HG03342 (cell line): ENCODE measurements at regions not wholly inside any gene's neighbourhood (a gene's known extent, or its start where the extent isn't known, plus 50 kb on each side); places are given as distances from the start of the nearest gene placed in this dataset.
"Not testable (repeated sequence)": the region's sequence is repeated elsewhere in the genome, so short reads cannot be mapped to it uniquely, and the experiment has no call there.

ENCODE experiments used
- ATAC-seq: cut with Tn5 transposase; IDR thresholded peaks from one replicate; pipeline ENCODE4 v1.9.1; 2021; ENCODE audit warnings: mild to moderate bottlenecking, moderate library complexity; ENCODE audit not compliant: unreplicated experiment

DNA sequence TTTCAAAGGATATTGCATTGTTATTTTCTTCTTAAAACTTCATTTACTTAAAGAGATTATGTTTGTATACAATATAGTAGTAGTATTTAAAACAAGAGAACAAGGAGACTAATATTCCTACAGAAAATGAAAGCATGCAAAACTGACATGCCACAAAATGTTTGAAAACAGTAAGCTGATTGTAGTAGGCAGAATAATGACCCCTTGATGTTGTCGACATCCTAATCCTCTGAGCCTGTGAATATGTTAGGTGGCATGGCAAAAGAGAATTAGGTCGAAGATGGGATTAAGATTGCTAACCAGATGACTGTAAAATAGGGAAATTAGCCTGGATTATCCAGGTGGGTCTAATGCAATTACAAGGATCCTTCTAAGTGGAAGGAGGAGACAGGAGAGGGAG is 522.2 kb upstream of the NR3C2 start:
- no peak for ATAC-seq

GRCh38 chr4:148962539-148963290 is 520.5 kb upstream of the NR3C2 start:
- no peak for ATAC-seq

- ATAC-seq: no peak
Observed at GRCh38 chr4:148961526-148961925, 519.3 kb upstream of the NR3C2 start.

- no peak for ATAC-seq
Observed at GRCh38 chr4:148958317-148958716, 516.1 kb upstream of the NR3C2 start.

DNA sequence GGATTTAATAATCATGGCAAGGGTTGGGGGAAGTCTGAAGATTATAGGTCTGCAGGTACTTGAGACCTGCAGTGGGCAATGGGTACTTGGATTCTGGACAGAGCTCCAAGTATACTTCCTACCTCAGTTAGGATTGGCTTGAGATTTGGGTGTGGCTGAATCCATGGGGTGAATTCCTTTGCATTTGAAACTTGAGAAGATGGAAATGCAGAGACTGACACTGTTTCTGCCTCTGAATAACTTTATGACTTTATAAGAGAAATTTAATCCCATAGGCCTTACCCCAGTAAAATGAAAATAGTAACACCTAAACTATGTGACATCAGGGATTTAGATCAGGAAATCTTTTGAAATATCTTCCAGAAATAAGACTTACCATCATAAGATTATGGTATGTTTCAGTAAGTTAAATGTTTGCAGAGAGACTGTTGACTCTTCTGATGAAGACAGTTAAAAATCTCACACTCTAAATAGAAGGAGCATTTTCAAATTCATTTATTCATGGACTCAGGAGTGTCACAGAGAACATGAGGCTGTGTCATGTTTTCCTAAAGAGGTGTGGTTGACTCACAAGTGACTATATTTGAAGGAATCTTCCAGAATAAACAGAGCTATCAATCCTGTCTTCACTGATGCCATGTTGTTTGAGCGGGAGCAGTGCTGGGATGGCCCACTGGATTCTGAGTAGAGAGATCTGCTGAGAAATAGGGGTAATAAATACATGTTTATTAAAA is 513.5 kb upstream of the NR3C2 start:
- ATAC-seq: no peak

DNA sequence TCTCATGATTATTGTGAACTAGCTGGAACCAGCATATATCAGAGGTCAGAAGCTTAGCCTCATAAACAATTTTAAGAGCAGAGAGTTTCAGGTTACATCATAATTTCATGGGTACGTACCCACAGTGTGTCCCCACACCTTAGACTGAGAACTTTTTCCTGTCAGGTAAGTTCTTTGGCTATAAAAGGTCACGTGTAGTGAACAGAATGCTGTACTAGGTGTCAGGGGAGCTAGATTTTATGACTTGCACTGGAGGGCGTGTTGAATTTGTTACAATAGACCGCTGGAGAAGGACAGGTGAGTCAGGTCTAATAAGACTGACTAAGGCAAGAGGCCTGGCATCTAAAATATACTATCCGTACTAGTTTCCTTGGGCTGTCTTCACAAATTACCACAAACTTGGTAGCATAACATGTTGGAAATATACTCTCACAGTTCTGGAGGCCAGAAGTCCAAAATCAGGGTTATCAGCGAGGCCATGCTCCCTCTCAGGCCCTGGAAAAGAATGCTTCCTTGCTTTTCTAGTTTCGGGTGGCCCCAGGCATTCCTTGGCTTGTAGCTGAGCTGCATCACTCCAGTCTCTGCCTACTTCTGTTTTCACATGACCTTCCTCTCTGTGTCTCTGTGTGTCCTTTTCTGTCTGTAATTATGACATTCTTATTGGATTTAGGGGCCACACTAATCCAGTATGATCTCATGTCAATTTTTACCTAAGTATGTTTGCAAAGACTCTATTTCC is 512.0 kb upstream of the NR3C2 start:
- ATAC-seq: no peak

DNA sequence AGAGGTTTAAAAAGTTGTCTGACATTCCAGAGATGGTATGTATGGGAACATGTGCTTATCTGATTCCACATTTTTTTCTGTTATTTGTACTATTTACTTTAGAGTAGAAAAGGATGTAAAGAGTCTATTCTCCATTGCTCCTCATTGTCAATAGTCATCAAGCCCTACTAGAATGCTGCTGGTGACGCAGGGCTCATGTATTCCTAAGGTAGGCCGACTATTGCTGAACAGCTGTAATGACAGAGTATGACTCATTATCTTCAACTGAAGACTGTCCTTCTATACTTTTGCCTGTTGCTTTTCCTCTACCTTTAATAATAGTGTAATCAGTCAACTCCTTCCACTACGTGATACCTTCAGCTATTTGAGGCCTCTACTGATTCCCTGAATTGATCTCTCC is 509.1 kb upstream of the NR3C2 start:
- no peak for ATAC-seq

DNA sequence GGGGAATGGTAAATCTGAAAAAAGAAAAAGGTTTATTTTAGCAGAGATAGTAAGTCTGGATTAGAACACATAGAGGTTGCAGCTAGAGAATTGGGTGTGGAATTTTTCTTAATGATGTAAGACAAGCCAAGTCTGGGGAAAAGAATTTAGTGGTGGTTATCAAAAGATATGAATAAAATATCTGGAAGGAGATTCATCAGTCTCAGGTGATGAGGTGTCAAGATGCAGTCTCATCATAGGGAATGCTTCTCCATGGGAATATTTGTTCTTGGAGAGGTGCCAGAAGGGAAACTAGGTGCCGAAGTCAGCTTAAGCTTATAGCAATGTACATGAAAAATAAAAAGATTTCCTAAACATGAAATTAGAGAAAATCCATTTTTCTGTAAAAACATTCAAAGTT is 504.1 kb upstream of the NR3C2 start:
- no peak for ATAC-seq

DNA sequence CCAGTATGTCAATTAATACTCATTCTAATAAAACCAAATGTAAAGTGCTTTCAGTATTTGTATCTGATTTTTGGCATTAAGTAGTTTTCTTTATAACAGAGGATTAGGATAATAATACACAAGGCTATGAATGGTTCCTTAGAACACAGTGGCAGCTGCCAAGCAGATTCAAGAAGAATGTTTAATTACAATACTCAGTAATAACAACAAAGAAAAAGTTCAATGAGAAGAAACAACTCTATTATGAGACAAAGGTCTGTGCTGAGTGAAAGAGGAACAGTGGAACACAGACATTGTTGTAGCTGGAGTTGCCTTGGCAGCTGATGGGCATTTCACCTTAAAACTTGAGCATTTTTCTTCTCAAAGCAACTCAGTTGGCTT is 502.6 kb upstream of the NR3C2 start:
- no peak for ATAC-seq

DNA sequence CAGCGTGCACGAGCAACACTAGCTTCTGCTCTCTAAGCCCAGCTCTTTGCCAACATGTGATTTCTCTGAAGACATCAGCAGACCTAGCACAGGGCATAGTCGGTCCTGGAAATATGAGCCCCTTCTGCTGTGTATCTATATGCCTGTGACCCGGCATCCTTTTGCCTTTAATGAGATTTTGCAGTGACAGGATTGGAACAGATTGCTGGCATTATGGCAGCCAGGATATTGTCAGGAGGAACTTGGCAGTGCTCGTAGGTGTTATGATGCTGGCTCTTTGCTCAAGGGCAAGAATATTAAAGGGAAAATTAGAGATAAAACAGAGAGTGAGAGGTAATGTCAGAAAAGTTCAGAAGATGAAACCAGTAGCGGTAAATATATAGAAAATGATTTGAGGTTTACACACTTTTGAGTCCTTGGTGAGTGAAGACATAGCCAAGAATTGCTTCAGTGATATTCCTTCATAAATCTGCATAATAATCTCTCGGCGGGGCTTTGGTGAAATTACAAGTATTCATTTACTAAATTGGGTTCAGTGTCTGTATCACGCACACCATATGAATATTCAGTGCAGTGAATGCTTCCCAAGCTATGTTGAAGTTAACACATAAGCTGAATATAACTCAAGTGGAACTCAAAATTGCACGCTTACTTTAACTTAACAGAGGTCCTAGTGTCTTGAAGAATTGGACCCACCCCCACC is 502.1 kb upstream of the NR3C2 start:
- no peak for ATAC-seq

- no peak for ATAC-seq
Observed at GRCh38 chr4:148934926-148935578, 492.8 kb upstream of the NR3C2 start.

GRCh38 chr4:148926276-148927260 is 484.4 kb upstream of the NR3C2 start:
- ATAC-seq: no peak

GRCh38 chr4:148923881-148924280 is 481.7 kb upstream of the NR3C2 start:
- no peak for ATAC-seq

DNA sequence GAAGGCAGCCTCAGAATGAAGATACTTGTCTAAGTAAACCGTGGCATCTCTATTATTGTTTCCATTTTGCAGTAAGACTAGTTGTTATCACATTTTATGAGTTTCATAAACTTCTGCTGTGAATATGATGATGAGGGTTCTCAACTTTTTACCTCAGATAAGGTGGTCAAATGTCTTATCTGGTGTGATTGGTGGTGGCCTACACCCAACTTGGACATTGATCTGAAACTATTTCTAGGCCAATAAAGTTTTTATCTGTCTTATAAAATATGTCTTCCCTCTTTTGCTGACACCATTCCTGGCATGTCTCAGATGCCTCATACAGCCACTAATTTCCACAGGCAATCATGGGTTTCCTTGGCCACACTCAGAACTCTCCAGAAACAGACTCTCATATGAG is 480.3 kb upstream of the NR3C2 start:
- no peak for ATAC-seq

DNA sequence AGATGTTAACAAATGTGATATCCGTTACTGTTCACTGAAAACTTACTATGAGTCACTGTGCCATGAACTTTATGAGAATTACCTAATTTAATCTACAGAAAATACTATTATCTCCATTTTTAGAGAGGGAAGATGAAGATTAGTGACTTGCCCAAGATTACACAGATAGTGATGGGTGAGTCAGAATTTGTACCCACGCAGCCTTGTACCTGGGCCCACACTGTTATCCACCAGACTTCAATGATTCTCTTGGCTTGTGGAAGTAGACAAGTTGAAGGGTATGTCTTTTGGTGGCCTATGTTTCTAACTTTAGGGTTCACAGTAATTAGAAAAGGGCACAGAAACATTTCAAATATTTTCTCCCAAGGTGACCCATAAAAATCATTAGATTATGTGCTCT is 472.5 kb upstream of the NR3C2 start:
- no peak for ATAC-seq

GRCh38 chr4:148914301-148914700 is 472.1 kb upstream of the NR3C2 start:
- no peak for ATAC-seq

DNA sequence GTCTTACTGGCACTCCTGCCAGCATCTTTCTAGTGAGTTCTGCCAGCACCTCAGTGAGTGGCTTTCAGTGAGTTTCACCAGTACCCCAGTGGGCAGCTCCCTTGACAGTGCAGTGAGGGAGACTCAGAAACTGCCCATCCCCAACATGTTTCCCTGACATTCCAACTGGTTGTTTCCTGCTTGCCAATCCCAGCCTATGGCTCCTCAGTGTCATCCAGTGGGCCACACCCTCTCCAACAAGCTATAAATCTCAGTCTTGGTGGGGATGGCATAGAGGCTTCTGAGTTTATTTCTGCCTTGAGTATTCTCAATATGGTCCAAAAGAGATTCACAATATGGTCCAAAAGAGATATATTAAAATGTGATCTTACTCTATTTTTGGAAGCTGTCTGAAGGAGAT is 461.2 kb upstream of the NR3C2 start:
- no peak for ATAC-seq

DNA sequence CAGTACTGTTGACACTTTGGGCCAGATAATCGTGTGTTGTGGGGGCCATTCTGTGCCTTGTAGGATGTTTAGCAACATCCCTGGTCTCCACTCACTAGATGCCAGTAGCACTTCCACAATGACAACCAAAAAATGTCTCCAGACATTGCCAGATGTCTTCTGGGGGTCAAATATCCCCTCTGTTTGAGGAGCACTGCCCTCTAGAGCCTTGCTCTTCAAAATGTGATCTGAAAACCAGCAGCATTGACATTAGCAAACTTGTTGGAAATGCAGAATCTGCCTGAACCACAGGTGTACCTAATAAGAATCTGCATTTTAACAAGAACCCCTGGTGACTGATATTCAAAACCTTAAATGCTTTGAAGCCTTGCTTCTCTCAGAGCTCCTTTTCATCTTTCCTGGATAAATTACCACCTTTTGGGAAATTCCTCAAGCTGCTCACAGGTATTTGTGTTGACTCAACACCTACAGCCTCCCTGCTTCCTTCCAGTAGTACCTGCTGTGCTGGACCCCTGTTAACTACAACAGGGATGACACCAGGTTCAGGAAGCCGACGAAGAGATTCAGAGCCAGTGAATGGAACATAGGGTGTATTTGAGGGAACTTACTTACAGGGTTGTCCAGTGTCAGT is 459.0 kb upstream of the NR3C2 start:
- no peak for ATAC-seq

DNA sequence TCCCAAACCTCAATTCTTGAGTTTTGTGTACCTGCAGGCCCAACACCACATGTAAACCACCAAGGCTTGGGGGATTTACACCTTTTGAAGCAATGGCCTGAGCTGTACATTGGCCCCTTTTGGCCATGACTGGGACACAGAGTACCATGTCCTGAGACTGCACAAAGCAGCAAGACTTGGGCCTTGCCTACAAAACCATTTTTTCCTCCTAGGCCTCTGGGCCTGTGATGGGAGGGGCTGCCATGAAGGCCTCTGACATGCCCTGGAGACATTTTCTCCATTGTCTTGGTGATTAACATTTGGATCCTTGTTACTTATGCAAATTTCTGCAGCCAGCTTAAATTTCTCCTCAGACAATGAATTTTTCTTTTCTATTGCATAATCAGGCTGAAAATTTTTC is 455.9 kb upstream of the NR3C2 start:
- not testable (repeated sequence) for ATAC-seq
